ENCODE measurements at regions not wholly inside any gene's neighbourhood (a gene's known extent, or its start where the extent isn't known, plus 50 kb on each side); places are given as distances from the start of the nearest gene placed in this dataset.

GRCh38 chr2:107002735-107003134 lies 116.8 kb upstream of the ST6GAL2 start:
- no peak for TF ChIP-seq CTCF (IDR thresholded peaks at IDR 0.05; ENCODE audit: borderline replicate concordance, insufficient read depth, low read depth, low read length)

DNA sequence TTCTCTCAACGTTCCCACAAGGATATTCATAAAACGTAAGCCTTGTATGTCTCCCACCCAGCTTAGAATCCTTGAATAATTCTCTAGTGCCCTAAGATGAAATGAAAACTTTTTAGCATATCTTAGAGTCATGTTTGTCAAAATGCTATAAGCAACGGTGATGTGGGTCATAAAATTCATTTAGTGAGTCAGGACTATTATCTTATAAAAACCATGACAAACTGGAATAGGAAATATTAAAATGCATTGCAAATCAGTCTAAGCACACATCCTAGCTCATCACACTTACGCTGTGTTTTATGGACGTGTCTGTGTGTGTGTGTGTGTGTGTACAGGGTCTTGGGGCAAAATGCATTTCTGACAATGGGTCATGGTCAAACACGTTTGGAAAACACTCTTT lies 119.9 kb upstream of the ST6GAL2 start:
- TF ChIP-seq CTCF (IDR thresholded peaks at IDR 0.05; ENCODE audit: borderline replicate concordance, insufficient read depth, low read depth, low read length) = no peak
- H3K4me3 ChIP-seq (ENCODE audit: low read depth, low read length) = no peak overlapping the region

More at GRCh38 chr2:107002735-107003134, 116.8 kb upstream of the ST6GAL2 start:
- no peak overlapping the region for H3K4me3 ChIP-seq (ENCODE audit: low read depth, low read length)

- TF ChIP-seq CTCF (IDR thresholded peaks at IDR 0.05; ENCODE audit: borderline replicate concordance, insufficient read depth, low read depth, low read length) = no peak
- H3K4me3 ChIP-seq (ENCODE audit: low read depth, low read length) = no peak overlapping the region
These were observed 120.9 kb upstream of the ST6GAL2 start for GRCh38 chr2:107006836-107007235.

- no peak for TF ChIP-seq CTCF (IDR thresholded peaks at IDR 0.05; ENCODE audit: borderline replicate concordance, insufficient read depth, low read depth, low read length)
- H3K4me3 ChIP-seq (ENCODE audit: low read depth, low read length) = no peak overlapping the region
These were observed 122.0 kb upstream of the ST6GAL2 start for GRCh38 chr2:107007927-107008326.

DNA sequence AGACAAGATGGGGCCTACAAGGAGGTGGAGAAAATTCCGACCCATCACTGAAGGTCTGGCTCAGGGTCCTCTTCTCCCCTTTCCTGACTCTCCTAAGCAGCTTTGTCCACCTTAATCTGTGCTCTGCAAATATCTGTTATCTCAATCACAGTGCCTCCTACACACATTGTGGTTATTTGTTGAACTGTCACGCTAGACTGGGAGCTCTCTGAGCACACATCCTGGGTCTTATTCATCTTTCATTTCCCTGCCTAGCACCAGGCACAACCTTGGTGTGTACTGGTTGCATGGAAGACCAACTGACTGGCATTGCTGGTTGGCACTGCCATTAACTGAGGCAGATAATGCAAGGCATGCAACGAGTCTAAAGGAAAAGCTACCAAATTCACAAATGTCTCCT lies 122.9 kb upstream of the ST6GAL2 start:
- no peak for TF ChIP-seq CTCF (IDR thresholded peaks at IDR 0.05; ENCODE audit: borderline replicate concordance, insufficient read depth, low read depth, low read length)
- no peak overlapping the region for H3K4me3 ChIP-seq (ENCODE audit: low read depth, low read length)

- no peak overlapping the region for H3K4me3 ChIP-seq (ENCODE audit: low read depth, low read length)
- no peak for TF ChIP-seq CTCF (IDR thresholded peaks at IDR 0.05; ENCODE audit: borderline replicate concordance, insufficient read depth, low read depth, low read length)
These were observed 123.3 kb upstream of the ST6GAL2 start for GRCh38 chr2:107009275-107009674.

- TF ChIP-seq CTCF (IDR thresholded peaks at IDR 0.05; ENCODE audit: borderline replicate concordance, insufficient read depth, low read depth, low read length) = no peak
- no peak overlapping the region for H3K4me3 ChIP-seq (ENCODE audit: low read depth, low read length)
These were observed 126.8 kb upstream of the ST6GAL2 start for GRCh38 chr2:107012714-107013306.

Measured in GM12875 (cell line).